ENCODE measurements at regions not wholly inside any gene's neighbourhood (a gene's known extent, or its start where the extent isn't known, plus 50 kb on each side); places are given as distances from the start of the nearest gene placed in this dataset.

- TF ChIP-seq CTCF (IDR thresholded peaks at IDR 0.05; ENCODE audit: insufficient read depth, low read length, poor library complexity, severe bottlenecking) = no peak
- no peak for TF ChIP-seq EZH2phosphoT487 (conservative IDR thresholded peaks at IDR 0.05; ENCODE audit: low read length)
Measured at GRCh38 chr4:15148199-15148598, 145.9 kb downstream of the CPEB2 start.

Data from SU-DHL-6 (cell line).